AG04449 (cell line): ENCODE measurements at regions not wholly inside any gene's neighbourhood (a gene's known extent, or its start where the extent isn't known, plus 50 kb on each side); places are given as distances from the start of the nearest gene placed in this dataset.

Experiments
- CTCF ChIA-PET: fragments of 350-600 bp; formaldehyde crosslinking; extraction: SDS; loops from one replicate; lab custom pipeline; 2021; ENCODE audit warnings: antibody characterized with exemption; lab: Yijun Ruan, JAX
- POLR2A ChIA-PET: fragments of 400-600, 350-600 bp; formaldehyde crosslinking; extraction: SDS; loops from one replicate; lab custom pipeline; 2020; ENCODE audit warnings: antibody characterized with exemption, inconsistent platforms; lab: Yijun Ruan, JAX
- DNase-seq: peaks from one replicate; pipeline ENCODE4 v3.0.0-alpha.2; 2010; ENCODE audit warnings: low read depth, low spot score
- H3K4me3 ChIP-seq: 2 replicates; pipeline ENCODE4 v1.5.1; 2011; ENCODE audit warnings: low read depth, mild to moderate bottlenecking, control low read depth, low read length
- CTCF ChIP-seq: IDR thresholded peaks from one replicate; pipeline ENCODE4 v1.5.1; 2011; ENCODE audit warnings: mild to moderate bottlenecking, moderate library complexity, low read length, control low read depth, inconsistent platforms; ENCODE audit not compliant: insufficient read depth; ENCODE audit errors: missing control alignments

GRCh38 chr22:33971561-33971961 is 51.3 kb upstream of the LARGE1 start:
- TF ChIP-seq CTCF = no peak
- CTCF ChIA-PET = no interaction called here
- POLR2A ChIA-PET = no interaction called here
- no peak for DNase-seq
- H3K4me3 ChIP-seq = no peak overlapping the region

- no peak for DNase-seq
- CTCF ChIA-PET = no interaction called here
- POLR2A ChIA-PET = no interaction called here
- TF ChIP-seq CTCF = no peak
- no peak overlapping the region for H3K4me3 ChIP-seq
Measured at GRCh38 chr22:33975841-33976240, 55.6 kb upstream of the LARGE1 start.

- no peak overlapping the region for H3K4me3 ChIP-seq
- no peak for TF ChIP-seq CTCF
- DNase-seq = no peak
- ChIA-PET POLR2A (no interaction called here), CTCF (no interaction called here)
Measured at GRCh38 chr22:33983558-33983957, 63.3 kb upstream of the LARGE1 start.

- TF ChIP-seq CTCF = no peak
Measured at GRCh38 chr22:33984211-33984610, 63.9 kb upstream of the LARGE1 start.

GRCh38 chr22:33984656-33985285 is 64.5 kb upstream of the LARGE1 start:
- H3K4me3 ChIP-seq = no peak overlapping the region
- no peak for TF ChIP-seq CTCF
- CTCF ChIA-PET = no interaction called here
- no peak for DNase-seq
- POLR2A ChIA-PET = no interaction called here

More at GRCh38 chr22:33984211-33984610, 63.9 kb upstream of the LARGE1 start:
- no peak overlapping the region for H3K4me3 ChIP-seq
- CTCF ChIA-PET = no interaction called here
- POLR2A ChIA-PET = no interaction called here
- no peak for DNase-seq

- H3K4me3 ChIP-seq = no peak overlapping the region
- CTCF ChIA-PET = no interaction called here
- DNase-seq = no peak
- TF ChIP-seq CTCF = no peak
- POLR2A ChIA-PET = no interaction called here
Measured at GRCh38 chr22:33985506-33985905, 65.2 kb upstream of the LARGE1 start.
